ENCODE measurements at regions not wholly inside any gene's neighbourhood (a gene's known extent, or its start where the extent isn't known, plus 50 kb on each side); places are given as distances from the start of the nearest gene placed in this dataset.
"Not testable (repeated sequence)": the region's sequence is repeated elsewhere in the genome, so short reads cannot be mapped to it uniquely, and the experiment has no call there.

DNA sequence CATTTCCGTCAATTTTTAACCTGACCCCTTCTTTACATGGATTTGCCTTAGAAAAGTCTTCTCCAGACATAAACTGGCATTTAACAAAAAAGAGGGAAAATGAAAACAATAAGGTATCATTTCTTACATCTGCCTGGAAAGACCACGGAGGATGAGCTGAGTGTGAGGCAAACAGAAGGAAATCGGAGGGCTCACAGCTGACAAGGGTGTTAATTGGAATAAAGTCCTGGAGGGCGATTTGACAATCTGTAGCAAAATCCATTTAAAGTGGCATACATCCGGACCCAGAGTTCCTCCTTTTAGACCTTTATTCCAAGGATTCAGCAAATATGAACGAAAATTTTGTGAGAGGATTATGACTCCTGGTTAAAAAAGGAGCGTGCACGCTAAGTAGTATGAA lies 179.7 kb upstream of the COPS8 start:
- 73 to 91% (median 87%) methylated on average over 8 of the region's 8 CpGs for WGBS, 3 donors
- no peak overlapping the region for H3K27ac ChIP-seq (ENCODE audit: low read depth, low read length)

DNA sequence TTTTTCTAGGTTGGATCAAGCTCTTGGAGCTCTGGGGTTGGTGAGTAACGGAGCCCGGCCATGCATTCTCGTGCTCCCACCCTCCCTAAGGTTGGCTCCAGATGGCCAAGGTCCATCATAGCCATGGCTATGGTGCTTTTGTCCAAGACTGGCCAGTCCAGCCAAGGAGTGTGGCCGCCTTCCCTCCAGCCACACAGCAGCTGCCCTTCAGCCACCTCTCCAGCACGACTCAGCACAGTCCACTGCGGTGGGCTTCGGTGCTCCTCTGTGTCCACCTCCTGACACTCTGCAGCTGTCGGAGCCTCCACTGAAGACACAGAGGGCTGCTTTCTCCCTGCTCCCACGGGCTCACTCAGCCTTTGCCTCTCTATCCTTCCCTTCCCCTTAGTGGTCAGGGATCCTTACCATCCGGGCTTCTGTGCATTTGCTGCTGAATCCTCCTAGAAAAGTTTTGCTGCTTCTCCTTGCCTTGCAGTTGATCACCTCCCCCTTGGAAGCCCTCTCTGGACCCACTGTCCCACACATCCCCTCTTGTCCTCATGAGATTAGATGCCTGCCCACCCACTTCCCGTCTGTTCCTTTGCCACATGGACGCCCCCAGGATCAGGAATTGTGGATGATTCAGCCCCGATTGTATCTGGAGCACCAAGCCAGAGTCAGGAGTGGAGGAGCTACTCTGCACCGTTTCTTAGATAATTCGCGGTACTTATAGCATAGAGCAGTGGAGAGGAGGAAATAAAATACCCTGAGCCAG lies 177.1 kb upstream of the COPS8 start:
- WGBS, 3 donors, result 80 to 87% (median 83%) methylated on average over 15 to 16 of the region's 16 CpGs
- no peak overlapping the region for H3K27ac ChIP-seq (ENCODE audit: low read depth, low read length)

DNA sequence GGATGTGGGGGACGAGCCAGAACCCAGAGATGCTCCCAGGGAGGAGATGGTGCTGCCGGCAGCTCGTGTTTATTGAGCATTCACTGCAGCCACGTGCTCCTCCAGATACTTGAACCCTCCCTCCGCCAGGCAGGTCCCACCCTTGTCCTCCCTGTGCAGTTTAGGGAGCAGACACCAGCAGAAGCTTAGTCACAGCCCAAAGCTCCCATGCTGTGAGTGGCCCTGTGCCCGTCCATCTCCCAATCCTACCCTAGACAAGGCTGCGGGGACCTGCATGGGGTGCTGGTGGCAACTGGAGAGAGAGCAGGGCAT lies 176.5 kb upstream of the COPS8 start:
- WGBS, 3 donors, result 78 to 80% (median 80%) methylated on average over 7 of the region's 7 CpGs
- no peak overlapping the region for H3K27ac ChIP-seq (ENCODE audit: low read depth, low read length)

DNA sequence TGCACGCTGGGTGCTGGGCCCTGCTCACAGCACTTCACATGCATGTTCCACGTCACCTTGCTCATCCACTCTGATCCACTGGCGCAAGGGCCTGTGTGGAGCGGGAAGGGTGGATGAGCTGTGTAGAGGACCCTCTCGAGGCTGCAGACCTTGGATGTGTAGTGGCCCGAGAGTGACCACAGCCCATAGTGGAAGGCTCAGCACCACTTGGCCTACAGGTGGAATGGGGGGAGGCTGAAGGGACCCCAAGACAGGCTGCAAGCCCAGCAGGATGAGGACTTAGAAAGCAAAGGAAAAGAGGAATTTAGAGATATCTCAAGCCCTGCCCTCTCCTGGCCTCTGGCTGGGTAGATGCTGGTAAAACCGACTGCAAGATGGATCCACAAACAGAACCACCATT lies 175.9 kb upstream of the COPS8 start:
- no peak overlapping the region for H3K27ac ChIP-seq (ENCODE audit: low read depth, low read length)
- 89 to 91% (median 89%) methylated on average over 7 of the region's 7 CpGs for WGBS, 3 donors

DNA sequence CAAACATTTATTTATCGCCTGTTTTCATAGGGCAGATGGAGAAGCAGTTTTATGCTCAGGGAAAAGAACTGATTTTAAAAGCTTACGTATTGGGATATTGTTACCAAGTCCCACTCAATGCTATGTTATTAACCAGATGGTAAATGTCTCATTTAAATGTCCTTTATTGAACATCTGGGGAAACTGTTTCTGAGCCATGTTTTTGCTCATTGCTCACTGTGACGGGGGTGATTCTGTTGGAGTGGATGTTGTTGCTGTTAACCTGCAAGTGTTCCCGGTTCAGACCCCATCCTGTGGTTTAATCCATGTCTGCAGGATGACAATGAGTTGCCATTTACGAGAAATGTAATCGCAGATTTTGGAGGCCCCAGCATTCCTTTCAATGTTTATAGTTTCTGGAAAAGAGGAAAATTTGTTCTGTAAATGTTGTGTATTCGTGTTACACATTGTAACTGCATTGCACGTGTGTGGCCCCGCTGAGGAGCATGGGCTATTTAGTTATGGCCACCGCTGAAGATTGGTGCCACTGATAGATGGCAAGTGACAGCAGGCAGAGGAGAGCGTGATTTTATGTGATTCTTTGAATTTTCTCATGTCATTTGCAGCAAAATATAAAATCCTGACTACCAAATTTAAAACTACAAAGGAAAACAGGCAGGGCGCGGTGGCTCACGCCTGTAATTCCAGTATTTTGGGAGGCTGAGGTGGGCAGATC lies 174.8 kb upstream of the COPS8 start:
- no peak overlapping the region for H3K27ac ChIP-seq (ENCODE audit: low read depth, low read length)
- 91 to 92% (median 92%) methylated on average over 14 of the region's 14 CpGs for WGBS, 3 donors

DNA sequence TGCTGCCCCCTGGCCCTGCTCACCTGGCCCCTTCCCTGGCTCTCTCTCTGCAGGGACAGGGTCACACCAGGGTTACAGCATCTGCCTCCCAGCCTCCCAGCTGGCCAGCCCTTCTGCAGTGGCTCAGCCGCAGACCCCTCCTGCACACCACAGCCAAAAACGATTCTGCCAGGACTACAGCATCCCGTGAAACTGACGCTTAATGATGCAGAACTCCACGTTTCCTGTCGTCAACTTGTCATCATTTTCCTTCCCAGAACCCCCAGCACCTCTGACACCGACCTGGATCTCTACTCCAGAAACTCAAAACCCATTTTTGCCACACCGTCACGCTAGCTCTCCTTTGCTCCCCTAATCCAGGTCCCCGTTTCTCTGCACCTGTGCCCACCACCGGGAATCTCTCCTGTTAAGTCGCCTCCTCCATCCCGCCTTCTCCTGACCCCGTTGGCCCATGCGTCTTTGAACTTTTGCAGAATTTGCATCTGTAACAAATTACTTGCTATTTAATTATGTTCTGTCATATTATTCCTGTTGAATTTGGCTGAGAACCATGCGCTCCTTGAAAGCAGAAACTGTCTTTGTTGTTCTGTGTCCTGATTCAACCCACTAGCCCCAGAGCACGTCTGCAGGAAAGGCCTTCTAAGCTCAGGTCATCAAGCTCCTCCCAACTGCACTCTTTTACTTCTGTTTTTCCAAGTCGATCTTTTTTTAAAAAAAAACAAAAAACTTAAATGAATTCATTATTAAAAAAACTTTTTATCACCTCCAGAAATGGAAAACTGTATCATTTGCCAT lies 173.2 kb upstream of the COPS8 start:
- 63 to 73% (median 70%) methylated on average over 18 of the region's 18 CpGs for WGBS, 3 donors
- H3K27ac ChIP-seq (ENCODE audit: low read depth, low read length), result no peak overlapping the region

DNA sequence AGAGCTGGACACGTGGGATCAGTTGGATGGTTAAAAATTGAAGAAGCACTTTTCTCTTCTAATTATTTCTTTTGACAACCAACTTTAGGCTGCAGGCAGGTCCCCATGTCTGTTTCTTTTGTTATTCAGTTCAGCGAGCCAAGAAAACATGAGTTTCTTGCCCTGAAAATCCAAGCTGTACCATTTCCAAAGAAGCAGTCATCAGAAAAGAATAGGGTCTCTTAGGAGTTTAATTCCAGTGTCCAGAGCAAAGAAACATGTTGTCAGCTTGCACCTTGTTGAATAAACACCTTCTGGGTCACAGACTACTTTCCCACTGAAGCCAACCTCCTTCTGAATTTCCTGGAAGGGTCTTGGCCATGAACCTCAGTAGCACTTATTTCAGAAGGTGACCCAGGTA lies 170.5 kb upstream of the COPS8 start:
- WGBS, 3 donors, result 82 to 94% (median 85%) methylated on average over 2 of the region's 2 CpGs

DNA sequence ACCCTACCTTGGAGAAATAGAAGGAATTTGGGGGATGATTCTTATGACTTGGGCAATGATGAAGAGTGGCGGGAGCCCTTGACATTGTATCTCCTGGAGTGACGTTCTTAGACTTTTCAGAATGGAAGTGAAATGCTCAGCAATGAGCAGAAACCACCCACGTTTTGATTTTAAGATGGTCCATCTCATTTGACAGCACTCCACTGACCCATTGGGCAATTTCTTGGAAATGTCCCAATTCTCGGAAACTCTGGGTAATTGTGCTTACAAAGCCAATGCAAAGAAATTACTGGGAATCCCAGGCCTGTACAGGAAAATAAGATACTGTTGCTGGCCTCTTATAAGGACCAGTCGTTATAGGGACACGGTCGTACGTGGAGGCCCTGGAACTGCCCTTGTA lies 170.0 kb upstream of the COPS8 start:
- no peak overlapping the region for H3K27ac ChIP-seq (ENCODE audit: low read depth, low read length)
- 84 to 86% (median 84%) methylated on average over 8 of the region's 8 CpGs for WGBS, 3 donors

More for the DNA sequence above, 170.5 kb upstream of the COPS8 start:
- no peak overlapping the region for H3K27ac ChIP-seq (ENCODE audit: low read depth, low read length)

DNA sequence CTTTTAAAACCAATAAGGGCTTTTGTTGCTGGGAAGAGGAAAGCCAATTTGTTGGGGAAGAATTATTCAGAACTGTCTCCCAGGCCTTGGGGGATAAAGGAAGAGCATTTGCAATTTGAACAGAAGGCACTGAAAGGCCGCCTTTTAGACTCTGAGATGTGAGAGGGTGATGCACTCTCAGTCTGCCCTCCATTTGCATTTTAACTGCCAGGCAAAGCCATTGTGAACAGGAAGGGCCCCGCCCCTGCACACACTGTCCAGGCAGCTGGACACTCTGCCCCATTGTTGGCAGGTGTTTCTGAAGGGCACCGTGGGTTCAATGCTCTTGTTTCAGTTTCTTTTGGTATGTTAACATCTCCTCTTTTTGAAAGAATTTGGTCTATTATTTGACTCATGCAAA lies 169.5 kb upstream of the COPS8 start:
- no peak overlapping the region for H3K27ac ChIP-seq (ENCODE audit: low read depth, low read length)

DNA sequence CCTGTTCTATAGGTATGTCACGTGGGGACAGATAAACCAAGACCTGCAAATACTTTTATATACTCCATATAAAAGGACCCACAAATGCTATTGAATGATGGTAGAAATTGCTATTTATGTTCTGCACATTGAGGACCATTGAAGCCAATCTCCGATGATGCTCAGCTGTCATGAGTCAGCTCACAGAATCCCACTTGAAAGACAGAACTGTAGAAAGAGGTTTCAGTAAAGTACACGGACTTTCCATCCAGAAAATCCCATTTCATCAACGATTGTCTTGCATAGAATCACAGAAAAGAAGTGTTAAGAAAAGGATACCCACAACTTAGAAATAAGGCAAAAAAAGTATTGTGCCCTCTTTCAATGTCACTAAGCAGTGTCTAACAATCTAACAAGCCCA lies 169.0 kb upstream of the COPS8 start:
- H3K27ac ChIP-seq (ENCODE audit: low read depth, low read length), result no peak overlapping the region
- WGBS, 3 donors, result 86 to 92% (median 91%) methylated on average over 4 of the region's 4 CpGs

More for the DNA sequence above, 169.5 kb upstream of the COPS8 start:
- 78 to 79% (median 78%) methylated on average over 3 of the region's 3 CpGs for WGBS, 3 donors

DNA sequence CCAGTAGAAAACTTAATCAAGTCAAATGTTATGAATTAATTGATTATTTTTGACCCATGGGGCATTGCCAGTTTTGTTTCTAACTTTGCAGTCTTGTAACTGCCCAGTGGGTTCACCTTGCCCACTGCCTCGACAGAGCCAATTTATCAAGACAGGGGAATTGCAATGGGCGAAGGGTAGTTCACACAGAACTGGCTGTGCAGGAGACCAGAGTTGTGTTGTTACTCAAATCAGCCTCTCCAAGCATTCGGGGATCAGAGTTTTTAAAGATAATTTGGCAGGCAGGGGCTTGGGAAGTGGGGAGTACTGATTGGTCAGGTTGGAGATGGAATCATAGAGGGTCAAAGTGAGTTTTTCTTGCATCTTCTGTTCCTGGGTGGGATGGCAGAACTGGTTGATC lies 168.5 kb upstream of the COPS8 start:
- 79 to 96% (median 94%) methylated on average over 3 of the region's 3 CpGs for WGBS, 3 donors
- no peak overlapping the region for H3K27ac ChIP-seq (ENCODE audit: low read depth, low read length)

DNA sequence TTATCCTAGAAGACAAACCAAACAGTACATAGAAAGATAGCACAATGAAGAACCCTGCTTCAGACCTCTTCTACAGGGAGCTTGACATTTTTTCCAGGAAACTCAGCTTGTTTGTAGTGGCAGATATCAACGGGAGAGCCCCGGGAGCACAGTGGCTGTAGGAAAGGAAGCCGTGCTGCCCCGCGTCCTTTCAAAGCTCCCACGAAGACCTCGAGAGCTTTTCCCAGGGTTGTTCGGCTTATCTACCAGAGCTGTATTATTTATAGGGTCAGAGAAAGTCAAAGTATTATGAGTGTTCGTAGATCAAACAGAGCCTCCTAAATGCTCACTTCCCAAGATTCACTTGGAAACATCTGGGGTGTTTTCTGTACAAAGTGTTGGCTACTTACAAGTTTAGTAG lies 167.1 kb upstream of the COPS8 start:
- no peak overlapping the region for H3K27ac ChIP-seq (ENCODE audit: low read depth, low read length)
- 60 to 65% (median 63%) methylated on average over 9 of the region's 9 CpGs for WGBS, 3 donors

DNA sequence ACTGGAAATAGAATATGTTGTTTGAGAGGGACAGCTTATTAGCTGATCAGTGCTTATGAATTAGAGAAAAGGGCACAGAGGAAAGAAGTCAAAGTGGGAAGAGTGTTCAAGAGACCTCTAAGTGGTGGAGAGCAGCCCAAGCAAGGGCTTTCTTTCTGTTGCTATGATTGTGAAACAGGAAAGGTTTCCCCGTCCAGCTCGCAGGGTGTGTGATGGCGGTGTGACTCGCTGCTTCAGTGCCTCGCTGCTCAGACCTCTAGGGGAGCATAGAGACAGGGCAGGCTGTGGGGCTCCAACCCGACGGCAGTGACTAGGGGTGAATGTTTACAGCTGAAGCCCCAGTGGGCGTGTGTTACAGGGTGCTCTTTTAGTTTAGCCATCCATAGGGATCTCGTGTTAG lies 166.5 kb upstream of the COPS8 start:
- no peak overlapping the region for H3K27ac ChIP-seq (ENCODE audit: low read depth, low read length)
- WGBS, 3 donors, result 61 to 74% (median 69%) methylated on average over 9 of the region's 9 CpGs

DNA sequence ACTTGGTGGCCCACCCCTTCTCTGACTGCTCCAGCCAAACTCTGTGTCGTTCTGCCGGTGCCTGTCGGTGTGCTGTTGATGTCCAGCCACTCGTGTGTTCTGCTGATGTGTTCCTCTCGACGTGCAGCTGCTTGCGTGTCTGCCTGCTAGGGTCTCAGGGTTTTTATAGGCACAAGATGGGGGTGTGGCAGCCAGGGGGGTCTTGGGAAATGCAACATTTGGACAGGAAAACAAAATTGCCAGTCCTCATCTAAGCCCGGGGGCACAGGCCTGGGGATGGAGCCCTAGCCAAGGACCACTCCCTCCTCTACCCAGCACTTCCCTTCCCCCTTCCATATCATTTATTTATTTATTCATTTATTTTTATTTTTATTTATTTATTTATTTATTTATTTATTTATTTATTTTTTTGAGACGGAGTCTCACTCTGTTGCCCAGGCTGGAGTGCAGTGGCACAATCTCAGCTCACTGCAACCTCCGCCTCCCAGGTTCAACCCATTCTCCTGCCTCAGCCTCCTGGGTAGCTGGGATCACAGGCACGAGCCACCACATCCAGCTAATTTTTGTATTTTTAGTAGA lies 165.8 kb upstream of the COPS8 start:
- not testable (repeated sequence) for H3K27ac ChIP-seq (ENCODE audit: low read depth, low read length)
- 93 to 96% (median 94%) methylated on average over 11 of the region's 11 CpGs for WGBS, 3 donors

DNA sequence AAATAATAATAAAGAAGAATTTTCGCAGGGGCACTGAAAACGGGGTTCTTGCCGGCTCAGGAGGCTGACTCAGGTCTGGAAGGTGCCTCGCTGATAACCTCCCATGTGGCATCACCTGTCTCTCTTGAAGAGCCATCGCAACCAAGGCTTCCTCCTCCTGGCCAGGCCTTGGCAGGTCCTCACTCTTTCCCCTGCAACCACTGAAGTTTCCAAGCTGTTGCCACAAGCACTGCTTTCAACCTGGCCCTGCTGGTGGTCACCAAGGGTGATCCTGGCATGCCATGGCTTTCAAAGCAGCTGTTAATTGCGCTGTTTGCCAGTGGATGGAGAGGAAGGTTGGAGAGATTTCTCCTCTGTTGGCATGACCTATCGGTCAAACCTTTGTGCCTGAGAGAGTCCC lies 163.6 kb upstream of the COPS8 start:
- H3K27ac ChIP-seq (ENCODE audit: low read depth, low read length), result no peak overlapping the region
- 93 to 96% (median 96%) methylated on average over 7 of the region's 7 CpGs for WGBS, 3 donors

DNA sequence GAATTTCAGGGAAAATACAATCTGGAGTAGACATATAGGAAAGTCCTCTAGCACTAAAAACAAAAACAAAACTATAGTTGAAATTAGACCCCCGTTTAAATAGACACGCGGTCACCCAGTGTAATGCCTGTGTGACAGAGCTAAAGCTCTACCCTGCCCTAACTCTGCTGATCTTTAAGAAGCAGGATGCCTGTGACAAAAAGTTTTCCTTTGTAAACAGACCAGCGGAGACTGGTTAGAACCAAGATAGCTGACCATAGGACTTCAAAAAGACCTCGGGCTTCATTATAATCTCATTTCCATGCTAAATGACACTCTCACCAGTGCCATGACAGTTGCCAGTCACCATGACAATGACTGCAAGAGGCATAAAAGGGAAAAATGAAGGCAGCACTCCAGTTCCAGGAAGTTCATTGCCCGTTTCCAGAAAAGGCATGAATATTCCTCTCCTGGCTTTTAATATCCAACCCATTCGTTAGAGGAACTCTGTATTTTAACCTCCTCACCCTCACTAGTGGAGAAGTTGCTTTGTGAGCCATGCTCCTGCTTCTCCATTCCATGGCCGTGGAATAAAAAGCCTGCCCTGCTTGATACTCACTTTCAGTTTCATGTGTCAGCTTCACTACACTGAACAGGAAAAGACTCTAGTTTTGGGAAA lies 157.2 kb upstream of the COPS8 start:
- H3K27ac ChIP-seq (ENCODE audit: low read depth, low read length), result no peak overlapping the region
- 28 to 33% (median 29%) methylated on average over 8 of the region's 8 CpGs for WGBS, 3 donors

DNA sequence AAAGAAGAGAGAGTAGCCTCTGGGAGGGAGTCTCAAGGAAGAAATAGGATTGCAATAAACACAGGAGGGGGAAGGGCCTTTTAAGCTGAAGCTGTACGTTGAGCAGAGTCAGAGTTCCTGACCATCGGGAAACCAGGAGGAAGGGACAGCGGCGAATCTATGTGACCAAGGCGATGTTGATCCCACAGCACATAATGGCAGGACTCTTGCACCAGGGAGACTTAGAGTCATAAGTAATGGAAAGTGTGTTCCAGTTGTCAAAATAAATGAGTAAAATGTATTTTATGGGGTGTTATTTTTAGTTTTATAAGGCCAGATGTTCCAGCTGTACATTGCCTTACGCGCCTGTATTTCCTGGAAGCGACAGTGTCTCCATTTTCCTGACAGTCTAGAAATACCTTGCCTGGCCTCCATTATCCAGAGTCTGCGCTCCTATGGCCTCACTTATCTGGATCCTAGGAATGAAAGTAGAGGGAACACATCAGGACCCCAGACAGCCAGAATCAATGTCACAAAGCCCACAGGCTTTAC lies 152.8 kb upstream of the COPS8 start:
- no peak overlapping the region for H3K27ac ChIP-seq (ENCODE audit: low read depth, low read length)
- 79 to 91% (median 82%) methylated on average over 9 of the region's 9 CpGs for WGBS, 3 donors

DNA sequence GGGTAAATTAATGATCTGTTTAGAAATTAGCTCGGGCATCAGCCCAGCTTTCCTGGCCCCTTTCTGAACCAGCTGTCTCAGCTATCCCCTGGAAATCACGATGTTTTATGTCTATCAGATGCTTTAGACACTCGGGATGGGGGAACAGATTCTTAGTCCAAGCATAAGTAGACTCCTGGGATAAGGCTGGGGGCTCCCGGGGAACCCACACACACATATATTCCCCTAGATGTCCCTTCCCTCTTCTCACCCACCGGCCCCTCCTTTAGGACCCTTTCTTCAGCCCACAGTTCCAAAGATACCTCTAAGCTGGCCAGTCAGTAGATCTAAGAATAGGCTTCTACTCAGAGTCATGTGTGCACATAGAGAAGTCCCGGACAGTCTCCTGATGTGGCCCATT lies 151.5 kb upstream of the COPS8 start:
- WGBS, 3 donors, result 85 to 92% (median 90%) methylated on average over 6 of the region's 6 CpGs
- H3K27ac ChIP-seq (ENCODE audit: low read depth, low read length), result no peak overlapping the region
